Ascending aorta (tissue), 2 donors: ENCODE measurements at regions not wholly inside any gene's neighbourhood (a gene's known extent, or its start where the extent isn't known, plus 50 kb on each side); places are given as distances from the start of the nearest gene placed in this dataset.

ENCODE experiments used
- DNase-seq, 2 donors: peaks; one replicate each; pipeline ENCODE4 v3.0.0-alpha.2; 2019; ENCODE audit warnings: low spot score in 2 of 2
- H3K27ac ChIP-seq, 2 donors: fragments of 200-600 bp; sonication (generic); one replicate each; pipeline ENCODE4 v1.5.1; 2016 to 2017; ENCODE audit warnings: mild to moderate bottlenecking in 1 of 2
- H3K27me3 ChIP-seq: fragments of 200-600 bp; sonication (generic); one replicate; pipeline ENCODE4 v1.5.1; 2017
- H3K36me3 ChIP-seq, 2 donors: fragments of 200-600 bp; sonication (generic); one replicate each; pipeline ENCODE4 v1.5.1; 2016
- H3K4me1 ChIP-seq, 2 donors: fragments of 200-600 bp; sonication (generic); one replicate each; pipeline ENCODE4 v1.5.1; 2016 to 2017; ENCODE audit warnings: mild to moderate bottlenecking in 1 of 2
- H3K4me3 ChIP-seq, 2 donors: fragments of 200-600 bp; sonication (generic); one replicate each; pipeline ENCODE4 v1.5.1; 2016 to 2017; ENCODE audit warnings: mild to moderate bottlenecking in 1 of 2
- H3K9me3 ChIP-seq, 2 donors: fragments of 200-600 bp; sonication (generic); one replicate each; pipeline ENCODE4 v1.5.1; 2016
- intact Hi-C: fragments of 100-400 bp; cut with DNase I; formaldehyde crosslinking; loops from one replicate; pipeline ENCODE4 v1.15.1; 2023
- TF ChIP-seq, protein P1 (sequence below), 3 experiments: fragments of 200-600 bp in 2 of 3; fragments of 450-650 bp in 1 of 3; sonication (generic) in 2 of 3; IDR thresholded peaks; one replicate each; pipeline ENCODE4 v1.5.1; 2016 to 2019; ENCODE audit warnings: antibody characterized with exemption in 3 of 3, mild to moderate bottlenecking in 1 of 3, moderate library complexity in 1 of 3

DNA sequence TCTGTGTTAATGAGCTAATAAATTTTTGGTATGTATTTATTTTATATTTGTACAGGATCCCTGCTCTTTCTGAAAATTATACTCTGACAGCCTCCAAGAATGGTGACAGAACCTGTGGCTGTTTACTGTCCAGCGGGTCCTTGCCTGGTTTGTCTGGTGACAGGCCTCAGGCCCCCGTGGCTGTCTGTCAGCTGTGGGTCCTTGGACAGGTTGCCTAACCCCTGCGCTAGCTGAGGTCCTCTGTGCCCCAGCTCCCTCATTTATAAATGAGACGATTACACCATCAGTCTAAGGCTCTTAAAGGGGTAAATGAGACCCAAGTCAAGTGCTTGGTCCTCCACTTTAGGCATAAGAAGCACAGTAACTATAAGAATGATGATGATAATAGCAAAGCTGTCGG lies 125.1 kb upstream of the COL5A1 start:
- no peaks in the 10 kb centered on the region for H3K4me1 ChIP-seq
- no peaks in the 10 kb centered on the region for H3K27me3 ChIP-seq
- H3K4me3 ChIP-seq: no peak overlapping the region
- no peak overlapping the region for H3K27ac ChIP-seq
- no peaks in the 10 kb centered on the region for H3K9me3 ChIP-seq
- no peak for DNase-seq
- H3K36me3 ChIP-seq: no peaks in the 10 kb centered on the region
- intact Hi-C loops: no loop called here
- TF ChIP-seq, protein P1, sequence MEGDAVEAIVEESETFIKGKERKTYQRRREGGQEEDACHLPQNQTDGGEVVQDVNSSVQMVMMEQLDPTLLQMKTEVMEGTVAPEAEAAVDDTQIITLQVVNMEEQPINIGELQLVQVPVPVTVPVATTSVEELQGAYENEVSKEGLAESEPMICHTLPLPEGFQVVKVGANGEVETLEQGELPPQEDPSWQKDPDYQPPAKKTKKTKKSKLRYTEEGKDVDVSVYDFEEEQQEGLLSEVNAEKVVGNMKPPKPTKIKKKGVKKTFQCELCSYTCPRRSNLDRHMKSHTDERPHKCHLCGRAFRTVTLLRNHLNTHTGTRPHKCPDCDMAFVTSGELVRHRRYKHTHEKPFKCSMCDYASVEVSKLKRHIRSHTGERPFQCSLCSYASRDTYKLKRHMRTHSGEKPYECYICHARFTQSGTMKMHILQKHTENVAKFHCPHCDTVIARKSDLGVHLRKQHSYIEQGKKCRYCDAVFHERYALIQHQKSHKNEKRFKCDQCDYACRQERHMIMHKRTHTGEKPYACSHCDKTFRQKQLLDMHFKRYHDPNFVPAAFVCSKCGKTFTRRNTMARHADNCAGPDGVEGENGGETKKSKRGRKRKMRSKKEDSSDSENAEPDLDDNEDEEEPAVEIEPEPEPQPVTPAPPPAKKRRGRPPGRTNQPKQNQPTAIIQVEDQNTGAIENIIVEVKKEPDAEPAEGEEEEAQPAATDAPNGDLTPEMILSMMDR (IDR thresholded peaks at IDR 0.05): no peak

DNA sequence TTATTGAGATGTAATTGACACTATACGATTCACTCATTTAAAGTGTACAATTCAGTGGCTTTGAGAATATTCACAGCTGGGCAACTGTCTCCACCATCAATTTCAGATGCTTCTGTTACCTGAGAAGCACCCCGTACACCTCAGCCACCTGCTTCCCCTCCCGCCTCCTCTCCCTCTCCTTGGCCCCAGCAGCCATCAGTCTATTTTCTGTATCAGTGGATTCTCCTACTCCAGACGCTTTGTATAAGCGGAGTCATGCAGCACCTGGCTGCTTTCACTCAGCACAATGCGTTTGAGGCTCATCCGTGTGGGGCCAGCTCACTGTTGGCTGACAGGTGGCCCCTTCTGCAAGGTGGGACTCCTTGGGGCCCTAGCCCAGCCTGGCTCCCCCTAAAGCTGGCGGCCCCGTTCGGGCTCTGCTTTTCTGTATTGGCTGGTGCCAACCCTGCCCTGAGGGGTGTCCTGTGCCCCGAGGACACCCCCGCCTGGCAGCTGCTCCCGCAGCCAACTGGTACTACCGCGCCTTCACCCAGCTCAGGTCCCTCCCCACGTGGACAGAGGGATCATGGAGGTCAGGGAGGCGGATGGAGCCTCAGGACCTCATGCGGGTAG lies 124.4 kb upstream of the COL5A1 start:
- Histone ChIP-seq H3K27ac (no peak overlapping the region), H3K4me1 (no peaks in the 10 kb centered on the region), H3K36me3 (no peaks in the 10 kb centered on the region), H3K9me3 (no peaks in the 10 kb centered on the region), H3K4me3 (no peak overlapping the region), H3K27me3 (no peaks in the 10 kb centered on the region)
- TF ChIP-seq, protein P1 (IDR thresholded peaks at IDR 0.05): no peak
- intact Hi-C loops: no loop called here
- DNase-seq: no peak

DNA sequence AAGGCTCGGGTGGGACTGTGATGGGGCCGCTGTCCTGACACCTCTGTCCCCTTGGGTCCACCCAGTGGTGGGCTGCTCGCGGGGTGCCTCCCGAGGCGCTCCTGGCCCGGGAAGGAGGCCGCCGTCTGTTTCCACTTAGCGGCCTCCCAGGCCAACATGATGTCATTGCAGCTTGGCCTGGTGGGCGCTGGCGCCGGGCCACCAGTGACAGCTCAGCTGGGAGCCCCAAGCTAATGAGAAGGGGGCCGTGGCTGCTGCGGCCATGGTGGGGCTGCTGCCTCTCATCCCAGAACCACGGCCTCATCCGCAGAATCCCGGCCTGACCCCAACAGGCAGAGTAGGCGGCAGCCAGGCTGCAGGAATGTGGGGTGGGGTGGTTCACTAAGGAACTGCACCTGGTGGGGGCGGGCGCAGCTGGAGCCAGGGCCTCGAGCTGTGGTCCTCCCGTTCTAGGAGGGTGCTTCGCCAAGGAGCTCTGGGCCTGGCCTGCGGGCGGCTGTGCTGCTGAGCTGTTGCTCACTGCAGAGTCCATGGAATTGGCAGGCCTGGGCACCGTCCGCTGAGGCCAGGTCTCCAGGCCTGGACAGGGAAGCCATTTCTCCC lies 123.5 kb upstream of the COL5A1 start:
- TF ChIP-seq, protein P1 (IDR thresholded peaks at IDR 0.05): no peak

DNA sequence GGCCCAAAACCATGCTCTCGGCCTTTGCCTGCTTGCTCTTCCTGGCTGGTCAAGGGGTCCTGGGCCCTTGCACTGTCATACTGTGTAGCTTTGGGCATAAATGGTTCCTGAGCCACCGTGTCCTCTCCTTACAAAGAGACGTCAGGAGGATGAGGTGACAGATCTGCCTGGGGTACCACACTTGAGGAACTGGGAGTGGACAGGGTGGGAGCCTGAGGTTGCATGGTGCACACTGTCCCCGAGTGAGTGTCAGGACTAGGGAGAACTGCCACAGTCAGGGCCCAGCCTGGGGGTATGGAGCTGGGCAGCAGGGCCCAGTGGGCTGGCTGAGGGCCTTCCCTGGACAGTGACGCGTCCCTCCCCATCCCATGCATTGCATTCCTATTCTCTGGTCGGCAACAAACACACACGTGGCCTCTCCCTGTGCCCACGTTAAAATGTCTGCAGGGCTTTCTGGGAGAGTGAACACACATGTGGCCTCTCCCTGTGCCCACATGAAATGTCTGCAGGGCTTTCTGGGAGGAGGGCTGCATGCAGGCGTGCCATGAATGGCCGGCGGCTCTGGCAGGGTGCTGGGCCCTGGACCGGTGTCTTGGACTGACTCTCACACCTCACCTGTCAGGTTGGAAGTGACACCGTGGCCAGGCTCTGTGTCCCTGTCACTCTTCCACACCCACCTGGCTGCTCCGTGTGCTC lies 122.1 kb upstream of the COL5A1 start:
- H3K9me3 ChIP-seq: no peaks in the 10 kb centered on the region
- intact Hi-C loops: no loop called here
- TF ChIP-seq, protein P1 (IDR thresholded peaks at IDR 0.05): no peak
- no peak overlapping the region for H3K4me3 ChIP-seq
- no peaks in the 10 kb centered on the region for H3K4me1 ChIP-seq
- no peaks in the 10 kb centered on the region for H3K36me3 ChIP-seq
- no peak for DNase-seq
- no peaks in the 10 kb centered on the region for H3K27me3 ChIP-seq
- no peak overlapping the region for H3K27ac ChIP-seq

More for the DNA sequence above, 123.5 kb upstream of the COL5A1 start:
- intact Hi-C loops: no loop called here
- no peak overlapping the region for H3K27ac ChIP-seq
- H3K36me3 ChIP-seq: no peaks in the 10 kb centered on the region
- H3K9me3 ChIP-seq: no peaks in the 10 kb centered on the region
- no peak overlapping the region for H3K4me3 ChIP-seq
- no peaks in the 10 kb centered on the region for H3K27me3 ChIP-seq
- H3K4me1 ChIP-seq: no peaks in the 10 kb centered on the region
- DNase-seq: no peak

DNA sequence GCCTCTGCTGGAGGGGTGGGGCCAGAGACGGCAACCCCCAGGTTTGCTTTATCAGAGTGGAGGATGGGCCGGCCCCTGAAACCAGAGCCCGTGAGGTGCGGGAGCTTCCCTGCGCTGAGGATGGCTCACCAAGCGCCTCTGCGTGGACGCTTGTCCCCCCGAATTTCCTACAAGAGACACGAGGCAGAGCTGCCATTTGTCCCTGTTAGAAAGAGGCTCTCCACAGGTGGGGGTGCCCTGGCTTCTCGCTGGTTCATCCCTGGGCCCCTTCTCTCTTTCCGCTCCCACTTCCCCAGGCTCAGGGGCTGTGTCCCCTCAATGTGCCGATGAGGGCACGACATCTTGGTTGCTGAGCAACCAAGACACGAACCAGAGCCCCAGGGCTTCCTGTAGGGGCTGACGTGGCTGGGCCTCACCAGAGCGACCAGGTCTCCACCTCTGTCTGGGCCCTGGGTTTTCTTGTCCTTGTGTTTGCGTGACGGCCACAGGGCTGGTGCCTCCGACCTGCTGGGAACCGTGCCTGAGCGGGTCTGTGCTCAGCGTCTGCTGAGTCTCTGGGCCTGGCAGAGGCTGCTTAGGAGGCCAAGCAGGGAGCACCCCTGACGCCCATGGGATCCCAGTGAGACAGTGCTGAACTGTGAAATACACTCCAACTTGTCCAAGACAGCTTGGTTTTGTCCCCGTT lies 119.6 kb upstream of the COL5A1 start:
- no peaks in the 10 kb centered on the region for H3K9me3 ChIP-seq
- H3K4me3 ChIP-seq: no peak overlapping the region
- no peak for DNase-seq
- H3K4me1 ChIP-seq: no peaks in the 10 kb centered on the region
- H3K27me3 ChIP-seq: no peaks in the 10 kb centered on the region
- TF ChIP-seq, protein P1 (IDR thresholded peaks at IDR 0.05): no peak
- no peak overlapping the region for H3K27ac ChIP-seq
- H3K36me3 ChIP-seq: no peaks in the 10 kb centered on the region
- intact Hi-C loops: no loop called here
